Natural killer cell (primary cell): ENCODE measurements at regions not wholly inside any gene's neighbourhood (a gene's known extent, or its start where the extent isn't known, plus 50 kb on each side); places are given as distances from the start of the nearest gene placed in this dataset.

Experiments
- ATAC-seq, 3 donors: fragments of 150-1000 bp in 2 of 3; fragments of 200-7000 bp in 1 of 3; cut with Tn5 transposase; 1 replicate in 1 of 3; 2 replicates in 2 of 3; pipeline ENCODE4 v1.10.0; 2021; ENCODE audit warnings: mild to moderate bottlenecking in 2 of 3, moderate library complexity in 2 of 3
- DNase-seq, 2 donors: peaks; one replicate each; pipeline versions ENCODE4 v3.0.0 to v3.0.0-alpha.2; 2013 to 2021; ENCODE audit warnings: mixed read lengths in 1 of 2
- H3K27ac ChIP-seq: one replicate; pipeline ENCODE4 v1.5.1; 2013; ENCODE audit warnings: mild to moderate bottlenecking, low read length
- H3K27me3 ChIP-seq: one replicate; pipeline ENCODE4 v1.6.1; 2013; ENCODE audit warnings: low read length; ENCODE audit not compliant: control insufficient read depth, insufficient read depth
- H3K36me3 ChIP-seq: one replicate; pipeline ENCODE4 v1.6.1; 2013; ENCODE audit warnings: low read length; ENCODE audit not compliant: control insufficient read depth, insufficient read depth
- H3K4me1 ChIP-seq: one replicate; pipeline ENCODE4 v1.6.1; 2013; ENCODE audit warnings: low read length; ENCODE audit not compliant: control insufficient read depth, insufficient read depth
- H3K4me3 ChIP-seq: one replicate; pipeline ENCODE4 v1.5.1; 2013; ENCODE audit warnings: low read length
- H3K9me3 ChIP-seq: one replicate; pipeline ENCODE4 v1.6.1; 2013; ENCODE audit warnings: low read length; ENCODE audit not compliant: control insufficient read depth, insufficient read depth
- H3K27ac Mint-ChIP-seq, 2 donors: one replicate each; pipeline ENCODE4 v1.8.0; 2022; ENCODE audit warnings: mild to moderate bottlenecking in 2 of 2, mixed read lengths in 2 of 2, moderate library complexity in 1 of 2
- H3K27me3 Mint-ChIP-seq, 2 donors: one replicate each; pipeline ENCODE4 v1.8.0; 2022; ENCODE audit warnings: low read depth in 2 of 2, mixed read lengths in 2 of 2
- H3K36me3 Mint-ChIP-seq: one replicate; pipeline ENCODE4 v1.8.0; 2022; ENCODE audit warnings: mixed read lengths
- H3K4me1 Mint-ChIP-seq, 2 donors: one replicate each; pipeline ENCODE4 v1.8.0; 2022; ENCODE audit warnings: mixed read lengths in 2 of 2
- H3K4me3 Mint-ChIP-seq: one replicate; pipeline ENCODE4 v1.8.0; 2022; ENCODE audit warnings: mild to moderate bottlenecking, moderate library complexity, mixed read lengths
- H3K9me3 Mint-ChIP-seq, 2 donors: one replicate each; pipeline ENCODE4 v1.8.0; 2022; ENCODE audit warnings: mixed read lengths in 2 of 2
- CTCF ChIP-seq: fragments of 200-600 bp; IDR thresholded peaks from one replicate; pipeline ENCODE4 v1.8.0; 2022; ENCODE audit warnings: antibody characterized with exemption
- WGBS: methylation state at CpG from one replicate; pipeline ENCODE4 v1.1.7; 2013; ENCODE audit warnings: missing lambda C conversion rate; ENCODE audit not compliant: insufficient coverage; 5-methylcytosine and 5-hydroxymethylcytosine counted together
- intact Hi-C: fragments of 100-400 bp; cut with micrococcal nuclease; formaldehyde crosslinking; loops from one replicate; pipeline ENCODE4 v1.14.2; 2022

GRCh38 chr3:117618462-117618861, 908.9 kb downstream of the TUSC7 start:
- H3K9me3 Mint-ChIP-seq, result peaks cover 9% of the 10 kb centered on the region in 2 donors
- WGBS, result 95% methylated on average over 1 of the region's 1 CpG
- intact Hi-C loops, result no loop called here
- H3K27me3 Mint-ChIP-seq, result no peaks in the 10 kb centered on the region
- no peaks in the 10 kb centered on the region for H3K36me3 Mint-ChIP-seq
- no peak for TF ChIP-seq CTCF
- H3K27me3 ChIP-seq, result no peaks in the 10 kb centered on the region
- no peak overlapping the region for H3K27ac ChIP-seq
- no peaks in the 10 kb centered on the region for H3K4me1 Mint-ChIP-seq
- DNase-seq (no peak), ATAC-seq (no peak)
- no peak overlapping the region for H3K4me3 ChIP-seq
- no peak overlapping the region for H3K27ac Mint-ChIP-seq
- H3K4me3 Mint-ChIP-seq, result no peak overlapping the region
- no peaks in the 10 kb centered on the region for H3K36me3 ChIP-seq
- no peaks in the 10 kb centered on the region for H3K4me1 ChIP-seq
- H3K9me3 ChIP-seq, result no peaks in the 10 kb centered on the region

- Histone ChIP-seq H3K27me3 (no peaks in the 10 kb centered on the region), H3K4me3 (no peak overlapping the region), H3K9me3 (no peaks in the 10 kb centered on the region), H3K36me3 (no peaks in the 10 kb centered on the region), H3K4me1 (no peaks in the 10 kb centered on the region), H3K27ac (no peak overlapping the region)
- intact Hi-C loops, result no loop called here
- DNase-seq, result no peak
- 40% methylated on average over 1 of the region's 1 CpG for WGBS
- Mint-ChIP-seq H3K36me3 (no peaks in the 10 kb centered on the region), H3K4me3 (no peak overlapping the region), H3K4me1 (no peaks in the 10 kb centered on the region), H3K9me3 (peaks cover 6 to 9% of the 10 kb centered on the region in 2 donors), H3K27me3 (no peaks in the 10 kb centered on the region), H3K27ac (no peak overlapping the region)
- no peak for ATAC-seq
- no peak for TF ChIP-seq CTCF
Observed at GRCh38 chr3:117619805-117620204, 910.2 kb downstream of the TUSC7 start.

GRCh38 chr3:117622171-117622841, 912.7 kb downstream of the TUSC7 start:
- no peak overlapping the region for H3K4me3 Mint-ChIP-seq

More at GRCh38 chr3:117622171-117622841, 912.7 kb downstream of the TUSC7 start:
- no peak for ATAC-seq
- H3K27ac Mint-ChIP-seq, result no peak overlapping the region
- H3K9me3 Mint-ChIP-seq, result peaks cover 6 to 7% of the 10 kb centered on the region in 2 donors
- no peaks in the 10 kb centered on the region for H3K36me3 ChIP-seq
- intact Hi-C loops, result no loop called here
- H3K4me1 ChIP-seq, result no peaks in the 10 kb centered on the region
- TF ChIP-seq CTCF, result no peak
- no peak overlapping the region for H3K27ac ChIP-seq
- WGBS, result 77% methylated on average over 4 of the region's 4 CpGs
- H3K4me3 ChIP-seq, result no peak overlapping the region
- H3K9me3 ChIP-seq, result no peaks in the 10 kb centered on the region
- H3K4me1 Mint-ChIP-seq, result no peaks in the 10 kb centered on the region
- no peaks in the 10 kb centered on the region for H3K36me3 Mint-ChIP-seq
- no peak for DNase-seq
- H3K27me3 Mint-ChIP-seq, result no peaks in the 10 kb centered on the region
- H3K27me3 ChIP-seq, result no peaks in the 10 kb centered on the region
